H1 (cell line): ENCODE measurements at regions not wholly inside any gene's neighbourhood (a gene's known extent, or its start where the extent isn't known, plus 50 kb on each side); places are given as distances from the start of the nearest gene placed in this dataset.

Experiments used
- CTCF ChIA-PET: fragments of 300-600 bp; sonication (Branson Sonifier 250); formaldehyde crosslinking; loops from one replicate; lab custom pipeline; 2021; ENCODE audit not compliant: partially characterized antibody; lab: Charles Lee
- POLR2A ChIA-PET: fragments of 300-600 bp; sonication (Branson Sonifier 250); formaldehyde crosslinking; loops from one replicate; lab custom pipeline; 2021; ENCODE audit warnings: inconsistent platforms; ENCODE audit not compliant: partially characterized antibody; lab: Charles Lee
- DNase-seq, 2 experiments: peaks; one replicate each; pipeline versions ENCODE4 v3.0.0 to v3.0.0-alpha.2; 2010 to 2022; ENCODE audit warnings: low spot score in 2 of 2, low read depth in 1 of 2, mixed read lengths in 1 of 2
- FAIRE-seq: peaks from 2 replicates; lab custom pipeline; 2011; peaks lifted over from hg19 to GRCh38; lab: Jason Lieb, UNC
- H2AFZ ChIP-seq: 2 replicates; pipeline ENCODE4 v1.8.1; 2012; ENCODE audit warnings: low read length, inconsistent platforms
- H2AK5ac ChIP-seq: 2 replicates; pipeline ENCODE4 v1.6.1; 2013; ENCODE audit warnings: low read depth, low read length
- H2BK120ac ChIP-seq: replicated peaks from 2 replicates; pipeline ENCODE3; 2013; ENCODE audit warnings: low read depth, low read length, inconsistent platforms
- H2BK12ac ChIP-seq: 2 replicates; pipeline ENCODE4 v1.6.1; 2013; ENCODE audit warnings: low read depth, low read length
- H2BK15ac ChIP-seq: 2 replicates; pipeline ENCODE4 v1.6.1; 2013; ENCODE audit warnings: low read length
- H2BK20ac ChIP-seq: 2 replicates; pipeline ENCODE4 v1.6.1; 2013; ENCODE audit warnings: low read length
- H2BK5ac ChIP-seq: 2 replicates; pipeline ENCODE4 v1.6.1; 2013; ENCODE audit warnings: low read depth, low read length
- H3K14ac ChIP-seq: 2 replicates; pipeline ENCODE4 v1.6.1; 2013; ENCODE audit warnings: inconsistent platforms; ENCODE audit not compliant: insufficient read length
- H3K18ac ChIP-seq: 2 replicates; pipeline ENCODE4 v1.6.1; 2013; ENCODE audit warnings: low read length; ENCODE audit errors: extremely low read depth
- H3K23ac ChIP-seq: 2 replicates; pipeline ENCODE4 v1.6.1; 2013; ENCODE audit warnings: inconsistent platforms; ENCODE audit not compliant: insufficient read length
- H3K23me2 ChIP-seq: 2 replicates; pipeline ENCODE4 v1.6.1; 2013; ENCODE audit warnings: low read depth, low read length
- H3K27ac ChIP-seq: 2 replicates; pipeline ENCODE4 v1.6.1; 2011; ENCODE audit warnings: low read depth, low read length, inconsistent platforms
- H3K27me3 ChIP-seq, 4 experiments: replicated peaks in 1 of 4; 1 replicate in 1 of 4; 2 replicates in 3 of 4; pipeline versions ENCODE4 v1.6.1 to v1.8.1; 2011 to 2013; ENCODE audit warnings: low read length in 3 of 4, mild to moderate bottlenecking in 3 of 4, inconsistent platforms in 2 of 4, mixed read lengths in 2 of 4, moderate library complexity in 1 of 4; ENCODE audit not compliant: control insufficient read depth in 3 of 4, insufficient read depth in 3 of 4; ENCODE audit errors: extremely low read depth in 1 of 4
- H3K36me3 ChIP-seq, 4 experiments: 2 replicates each; pipeline versions ENCODE4 v1.6.1 to v1.8.1; 2011 to 2013; ENCODE audit warnings: mild to moderate bottlenecking in 4 of 4, low read length in 3 of 4, moderate library complexity in 2 of 4, control low read depth in 1 of 4, inconsistent platforms in 1 of 4; ENCODE audit not compliant: insufficient read depth in 4 of 4, control insufficient read depth in 2 of 4
- H3K4ac ChIP-seq: replicated peaks from 2 replicates; pipeline ENCODE3; 2013; ENCODE audit warnings: low read length, low read depth, mixed read lengths, inconsistent platforms; ENCODE audit not compliant: insufficient read length
- H3K4me1 ChIP-seq, 4 experiments: replicated peaks in 1 of 4; 1 replicate in 1 of 4; 2 replicates in 3 of 4; pipeline versions ENCODE4 v1.6.1 to v1.8.1; 2011 to 2013; ENCODE audit warnings: low read length in 3 of 4, inconsistent platforms in 2 of 4, mixed read lengths in 1 of 4; ENCODE audit not compliant: insufficient read depth in 4 of 4, control insufficient read depth in 3 of 4
- H3K4me2 ChIP-seq, 2 experiments: 2 replicates each; pipeline versions ENCODE4 v1.6.1 to v1.8.1; 2011 to 2013; ENCODE audit warnings: low read depth in 2 of 2, low read length in 2 of 2, control low read depth in 1 of 2, inconsistent platforms in 1 of 2, mild to moderate bottlenecking in 1 of 2; ENCODE audit not compliant: insufficient read depth in 1 of 2
- H3K4me3 ChIP-seq, 4 experiments: fragments of 200-600, 300-600 bp in 1 of 4; sonication (generic), shearing (Covaris generic), sonication (Bioruptor Twin) in 1 of 4; 2 replicates each; pipeline versions ENCODE4 v1.5.1 to v1.8.1; 2011 to 2016; ENCODE audit warnings: low read length in 4 of 4, low read depth in 3 of 4, control low read depth in 2 of 4, inconsistent platforms in 2 of 4, mild to moderate bottlenecking in 2 of 4, mixed read lengths in 1 of 4, moderate library complexity in 1 of 4; ENCODE audit not compliant: insufficient read depth in 2 of 4; ENCODE audit errors: extremely low read depth in 1 of 4
- H3K56ac ChIP-seq: replicated peaks from 2 replicates; pipeline ENCODE3; 2013; ENCODE audit warnings: low read depth, mild to moderate bottlenecking, mixed read lengths, low read length, inconsistent platforms; ENCODE audit not compliant: insufficient read length
- H3K79me1 ChIP-seq: 2 replicates; pipeline ENCODE4 v1.6.1; 2013; ENCODE audit warnings: low read depth, low read length, control low read depth
- H3K79me2 ChIP-seq, 2 experiments: 2 replicates each; pipeline versions ENCODE4 v1.6.1 to v1.8.1; 2012 to 2013; ENCODE audit warnings: low read length in 2 of 2, mild to moderate bottlenecking in 2 of 2, inconsistent platforms in 1 of 2; ENCODE audit not compliant: insufficient read depth in 2 of 2, control insufficient read depth in 1 of 2
- H3K9ac ChIP-seq, 4 experiments: replicated peaks in 1 of 4; 1 replicate in 1 of 4; 2 replicates in 3 of 4; pipeline versions ENCODE4 v1.6.1 to v1.8.1; 2011 to 2013; ENCODE audit warnings: low read depth in 3 of 4, low read length in 3 of 4, control low read depth in 2 of 4, mild to moderate bottlenecking in 2 of 4, moderate library complexity in 2 of 4, inconsistent platforms in 1 of 4; ENCODE audit errors: extremely low read depth in 1 of 4
- H3K9me3 ChIP-seq, 2 experiments: 2 replicates each; pipeline versions ENCODE4 v1.6.1 to v1.8.1; 2012 to 2013; ENCODE audit warnings: mild to moderate bottlenecking in 2 of 2, moderate library complexity in 2 of 2, control low read depth in 1 of 2, inconsistent platforms in 1 of 2, low read depth in 1 of 2, low read length in 1 of 2, mixed read lengths in 1 of 2; ENCODE audit not compliant: insufficient read depth in 2 of 2
- H4K20me1 ChIP-seq, 2 experiments: replicated peaks in 1 of 2; 2 replicates each; pipeline versions ENCODE3 to v1.8.1; 2011 to 2013; ENCODE audit warnings: inconsistent platforms in 2 of 2, low read length in 2 of 2, mild to moderate bottlenecking in 1 of 2; ENCODE audit not compliant: insufficient read depth in 2 of 2, control insufficient read depth in 1 of 2
- H4K5ac ChIP-seq: 2 replicates; pipeline ENCODE4 v1.6.1; 2013; ENCODE audit warnings: low read length, low read depth, mixed read lengths, inconsistent platforms; ENCODE audit not compliant: insufficient read length
- H4K8ac ChIP-seq: 2 replicates; pipeline ENCODE4 v1.8.0; 2013; ENCODE audit warnings: mild to moderate bottlenecking, moderate library complexity, low read length, inconsistent platforms; ENCODE audit not compliant: insufficient read depth; ENCODE audit errors: extremely low read depth
- H4K91ac ChIP-seq: replicated peaks from 2 replicates; pipeline ENCODE3; 2013; ENCODE audit warnings: low read length, mixed read lengths, inconsistent platforms; ENCODE audit not compliant: insufficient read length
- ATF3 ChIP-seq: IDR thresholded peaks from 2 replicates; pipeline ENCODE4 v1.6.1; 2011; ENCODE audit warnings: low read depth, mild to moderate bottlenecking, low read length; ENCODE audit not compliant: insufficient read depth
- BCL11A ChIP-seq, 2 experiments: IDR thresholded peaks; one replicate each; pipeline ENCODE4 v1.6.1; 2011; ENCODE audit warnings: low read depth in 2 of 2, low read length in 2 of 2, mild to moderate bottlenecking in 2 of 2
- CEBPB ChIP-seq: IDR thresholded peaks from 2 replicates; pipeline ENCODE4 v1.6.1; 2012; ENCODE audit warnings: low read depth, low read length
- CHD2 ChIP-seq: IDR thresholded peaks from 2 replicates; pipeline ENCODE4 v1.6.1; 2012; ENCODE audit warnings: low read length, improper control_type of control experiment
- GTF2F1 ChIP-seq: IDR thresholded peaks from 2 replicates; pipeline ENCODE4 v1.6.1; 2012; ENCODE audit warnings: low read depth, low read length, improper control_type of control experiment, borderline replicate concordance
- JUN ChIP-seq: IDR thresholded peaks from 2 replicates; pipeline ENCODE4 v1.6.1; 2011; ENCODE audit warnings: low read depth, mild to moderate bottlenecking, improper control_type of control experiment, low read length
- JUND ChIP-seq: IDR thresholded peaks from 2 replicates; pipeline ENCODE4 v1.6.1; 2011; ENCODE audit warnings: mild to moderate bottlenecking, improper control_type of control experiment, low read length
- MAFK ChIP-seq: IDR thresholded peaks from 2 replicates; pipeline ENCODE4 v1.6.1; 2012; ENCODE audit warnings: low read depth, mild to moderate bottlenecking, improper control_type of control experiment, low read length
- NRF1 ChIP-seq: IDR thresholded peaks from 2 replicates; pipeline ENCODE4 v1.6.1; 2011; ENCODE audit warnings: mild to moderate bottlenecking, low read depth, low read length, improper control_type of control experiment
- POLR2A ChIP-seq, 2 experiments: IDR thresholded peaks; 1 replicate in 1 of 2; 2 replicates in 1 of 2; pipeline ENCODE4 v1.6.1; 2011; ENCODE audit warnings: low read depth in 2 of 2, low read length in 2 of 2, mild to moderate bottlenecking in 2 of 2; ENCODE audit errors: control extremely low read depth in 1 of 2
- POLR2AphosphoS5 ChIP-seq: IDR thresholded peaks from 2 replicates; pipeline ENCODE4 v1.6.1; 2011; ENCODE audit warnings: low read depth, low read length
- SIRT6 ChIP-seq: IDR thresholded peaks from one replicate; pipeline ENCODE4 v1.7.1; 2012; ENCODE audit warnings: low read length, inconsistent platforms
- SP2 ChIP-seq: IDR thresholded peaks from 2 replicates; pipeline ENCODE4 v1.6.1; 2012; ENCODE audit warnings: mild to moderate bottlenecking, low read length, inconsistent platforms
- SUZ12 ChIP-seq: fragments of 200-600 bp; sonication (generic); IDR thresholded peaks from 2 replicates; pipeline ENCODE4 v1.6.1; 2012; ENCODE audit warnings: mild to moderate bottlenecking, inconsistent platforms, low read length, moderate library complexity, mixed read lengths
- TEAD4 ChIP-seq: IDR thresholded peaks from 2 replicates; pipeline ENCODE4 v1.6.1; 2012; ENCODE audit warnings: low read depth, low read length, inconsistent platforms, mixed read lengths
- USF2 ChIP-seq: IDR thresholded peaks from 2 replicates; pipeline ENCODE4 v1.6.1; 2011; ENCODE audit warnings: low read length, improper control_type of control experiment

- FAIRE-seq (no peak), DNase-seq (no peak)
- no peak overlapping the region for H2AFZ ChIP-seq
- H3K27ac ChIP-seq: no peak overlapping the region
- no peak overlapping the region for H2BK12ac ChIP-seq
- H3K79me2 ChIP-seq: no peaks in the 10 kb centered on the region
- no peak overlapping the region for H2BK120ac ChIP-seq
- no peaks in the 10 kb centered on the region for H3K27me3 ChIP-seq
- no peaks in the 10 kb centered on the region for H3K79me1 ChIP-seq
- no peak overlapping the region for H2BK15ac ChIP-seq
- no peak overlapping the region for H3K18ac ChIP-seq
- H3K23ac ChIP-seq: no peak overlapping the region
- ChIA-PET POLR2A (no interaction called here), CTCF (no interaction called here)
- H3K4me3 ChIP-seq: no peak overlapping the region
- H3K23me2 ChIP-seq: no peaks in the 10 kb centered on the region
- H3K9ac ChIP-seq: no peak overlapping the region
- no peak overlapping the region for H3K4ac ChIP-seq
- no peak overlapping the region for H4K8ac ChIP-seq
- H4K20me1 ChIP-seq: no peaks in the 10 kb centered on the region
- no peak overlapping the region for H2AK5ac ChIP-seq
- no peak overlapping the region for H2BK5ac ChIP-seq
- no peak overlapping the region for H3K4me2 ChIP-seq
- H3K36me3 ChIP-seq: no peaks in the 10 kb centered on the region
- no peak overlapping the region for H4K5ac ChIP-seq
- no peak overlapping the region for H3K56ac ChIP-seq
- no peak overlapping the region for H2BK20ac ChIP-seq
- 0 out of 4 replicates have a peak, but pooled peaks cover 0 to 2% of the 10 kb centered on the region in 2 experiments for H3K9me3 ChIP-seq
- H3K4me1 ChIP-seq: no peaks in the 10 kb centered on the region
- no peak overlapping the region for H4K91ac ChIP-seq
- no peak overlapping the region for H3K14ac ChIP-seq
- no peak for TF ChIP-seq CEBPB
- TF ChIP-seq BCL11A (IDR thresholded peaks at IDR 0.05; ENCODE audit: low read depth in 2 of 2, low read length in 2 of 2): no peak
- no peak for TF ChIP-seq NRF1
- TF ChIP-seq SUZ12: no peak
- no peak for TF ChIP-seq MAFK
- TF ChIP-seq SIRT6: no peak
- TF ChIP-seq GTF2F1: no peak
- TF ChIP-seq USF2: no peak
- no peak for TF ChIP-seq SP2
- no peak for TF ChIP-seq CHD2
- TF ChIP-seq JUND: no peak
- TF ChIP-seq POLR2A (IDR thresholded peaks at IDR 0.05; ENCODE audit: control extremely low read depth in 1 of 2, low read depth in 2 of 2, low read length in 2 of 2): no peak
- TF ChIP-seq JUN: no peak
- TF ChIP-seq POLR2AphosphoS5: no peak
- no peak for TF ChIP-seq TEAD4
- TF ChIP-seq ATF3: no peak
Observed at GRCh38 chr21:16855164-16855667, 657.6 kb upstream of the CXADR start.
